HL-60 (cell line): ENCODE measurements at regions not wholly inside any gene's neighbourhood (a gene's known extent, or its start where the extent isn't known, plus 50 kb on each side); places are given as distances from the start of the nearest gene placed in this dataset.

Source experiments
- DNase-seq, 2 experiments: peaks; one replicate each; pipeline ENCODE4 v3.0.0-alpha.2; 2010 to 2020; ENCODE audit warnings: low read depth in 1 of 2, low spot score in 1 of 2
- H3K27ac ChIP-seq: fragments of 250-450 bp; sonication (Bioruptor Pico); replicated peaks from 2 replicates; pipeline ENCODE4 v1.5.1; 2020; ENCODE audit warnings: mild to moderate bottlenecking, moderate library complexity
- H3K27me3 ChIP-seq: fragments of 250-450 bp; sonication (Bioruptor Pico); 2 replicates; pipeline ENCODE4 v1.5.1; 2021; ENCODE audit warnings: mild to moderate bottlenecking, moderate library complexity; ENCODE audit not compliant: insufficient read depth, poor library complexity, severe bottlenecking
- H3K4me3 ChIP-seq: replicated peaks from 2 replicates; pipeline ENCODE4 v1.5.1; 2011; ENCODE audit warnings: mild to moderate bottlenecking, control low read depth, low read length; ENCODE audit not compliant: insufficient read depth
- CTCF ChIP-seq: IDR thresholded peaks from one replicate; pipeline ENCODE4 v1.5.1; 2011; ENCODE audit warnings: low read length, control low read depth, inconsistent platforms; ENCODE audit not compliant: insufficient read depth
- GABPA ChIP-seq: IDR thresholded peaks from 2 replicates; pipeline ENCODE4 v1.6.1; 2012; ENCODE audit warnings: low read depth
- POLR2AphosphoS5 ChIP-seq: IDR thresholded peaks from 2 replicates; pipeline ENCODE4 v1.6.1; 2012; ENCODE audit warnings: low read depth
- REST ChIP-seq: IDR thresholded peaks from 2 replicates; pipeline ENCODE4 v1.6.1; 2012; ENCODE audit warnings: low read depth; ENCODE audit not compliant: insufficient replicate concordance
- SPI1 ChIP-seq: IDR thresholded peaks from 2 replicates; pipeline ENCODE4 v1.6.1; 2012; ENCODE audit warnings: low read depth, mild to moderate bottlenecking, borderline replicate concordance

- Histone ChIP-seq H3K4me3 (no peak overlapping the region), H3K27me3 (peaks cover 2% of the 10 kb centered on the region), H3K27ac (no peak overlapping the region)
- no peak for TF ChIP-seq POLR2AphosphoS5
- TF ChIP-seq GABPA, result no peak
- TF ChIP-seq REST, result no peak
- no peak for TF ChIP-seq CTCF
- TF ChIP-seq SPI1, result no peak
- DNase-seq, result no peak
Measured at GRCh38 chr3:135802171-135802570, 163.4 kb upstream of the PPP2R3A start.

- no peak for DNase-seq
- H3K27me3 ChIP-seq, result peaks cover 2% of the 10 kb centered on the region
Measured at GRCh38 chr3:135803028-135803692, 162.4 kb upstream of the PPP2R3A start.

More at GRCh38 chr3:135803028-135803692, 162.4 kb upstream of the PPP2R3A start:
- no peak overlapping the region for H3K4me3 ChIP-seq
- TF ChIP-seq REST (no peak), SPI1 (no peak), POLR2AphosphoS5 (no peak), CTCF (no peak), GABPA (no peak)
- no peak overlapping the region for H3K27ac ChIP-seq
